Suprapubic skin (tissue), 4 donors: ENCODE measurements at regions not wholly inside any gene's neighbourhood (a gene's known extent, or its start where the extent isn't known, plus 50 kb on each side); places are given as distances from the start of the nearest gene placed in this dataset.
"Not testable (repeated sequence)": the region's sequence is repeated elsewhere in the genome, so short reads cannot be mapped to it uniquely, and the experiment has no call there.

Experiments used
- DNase-seq, 2 donors: peaks; one replicate each; pipeline ENCODE4 v3.0.0-alpha.2; 2019; ENCODE audit warnings: low spot score in 2 of 2
- H3K27ac ChIP-seq: fragments of 200-600 bp; sonication (generic); one replicate; pipeline ENCODE4 v1.5.1; 2019
- H3K27me3 ChIP-seq: fragments of 200-600 bp; sonication (generic); one replicate; pipeline ENCODE4 v1.5.1; 2019
- H3K36me3 ChIP-seq: fragments of 200-600 bp; sonication (generic); one replicate; pipeline ENCODE4 v1.5.1; 2019
- H3K4me1 ChIP-seq: fragments of 200-600 bp; sonication (generic); one replicate; pipeline ENCODE4 v1.5.1; 2019
- H3K4me3 ChIP-seq: fragments of 200-600 bp; sonication (generic); one replicate; pipeline ENCODE4 v1.5.1; 2019; ENCODE audit warnings: mild to moderate bottlenecking
- H3K9me3 ChIP-seq: fragments of 200-600 bp; sonication (generic); one replicate; pipeline ENCODE4 v1.5.1; 2019
- EP300 ChIP-seq: sonication (generic); formaldehyde crosslinking; IDR thresholded peaks from one replicate; pipeline ENCODE4 v1.6.1; 2017; ENCODE audit warnings: antibody characterized with exemption
- POLR2A ChIP-seq, 2 donors: fragments of 450-650 bp; IDR thresholded peaks; one replicate each; pipeline ENCODE4 v1.6.1; 2017; ENCODE audit warnings: antibody characterized with exemption in 2 of 2, mild to moderate bottlenecking in 2 of 2, moderate library complexity in 2 of 2
- POLR2AphosphoS5 ChIP-seq, 3 donors: sonication (generic); formaldehyde crosslinking; IDR thresholded peaks; one replicate each; pipeline ENCODE4 v1.6.1; 2017; ENCODE audit warnings: antibody characterized with exemption in 3 of 3
- WGBS: methylation state at CpG from one replicate; pipeline ENCODE4 v1.1.5; 2018; 5-methylcytosine and 5-hydroxymethylcytosine counted together
- TF ChIP-seq, protein P1 (sequence below), 2 donors: fragments of 200-600 bp in 1 of 2; fragments of 450-650 bp in 1 of 2; sonication (generic) in 1 of 2; IDR thresholded peaks; one replicate each; pipeline ENCODE4 v1.5.1; 2016 to 2019; ENCODE audit warnings: antibody characterized with exemption in 2 of 2, mild to moderate bottlenecking in 1 of 2, moderate library complexity in 1 of 2

DNA sequence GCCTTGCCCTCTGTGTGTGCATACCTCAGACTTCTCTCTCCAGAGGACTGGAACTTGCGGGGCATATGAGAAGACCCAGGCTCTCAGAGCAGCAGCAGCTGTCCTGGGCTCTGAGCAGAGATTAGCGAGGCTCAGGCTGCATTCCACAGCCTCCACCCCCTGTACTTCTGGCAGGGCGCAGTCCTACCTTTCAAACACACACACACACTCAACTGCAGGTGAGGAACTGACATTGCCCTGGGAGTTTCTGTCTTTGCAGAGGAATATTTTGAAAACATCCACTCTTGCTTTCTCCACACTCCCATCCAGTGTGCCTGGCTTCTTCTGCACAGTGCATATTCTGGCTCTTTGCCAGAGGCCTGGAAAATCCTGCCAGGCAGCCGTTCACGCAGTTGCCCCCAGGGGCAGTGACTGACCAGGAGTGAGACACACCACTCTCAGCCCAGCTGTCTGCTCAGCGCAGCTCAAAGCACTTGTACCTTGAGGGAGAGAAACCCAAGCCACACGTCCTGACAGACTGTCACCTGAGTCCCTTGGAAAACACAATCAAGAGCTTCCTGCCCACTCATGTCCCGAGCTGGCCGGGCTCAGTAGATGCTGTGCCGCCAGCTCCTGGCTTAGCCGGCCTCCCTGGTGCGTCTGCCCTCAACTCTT lies 460.8 kb downstream of the RNF144A start:
- DNase-seq, result no peak
- no peak for TF ChIP-seq POLR2AphosphoS5 (IDR thresholded peaks at IDR 0.05)
- no peak for TF ChIP-seq EP300
- TF ChIP-seq, protein P1, sequence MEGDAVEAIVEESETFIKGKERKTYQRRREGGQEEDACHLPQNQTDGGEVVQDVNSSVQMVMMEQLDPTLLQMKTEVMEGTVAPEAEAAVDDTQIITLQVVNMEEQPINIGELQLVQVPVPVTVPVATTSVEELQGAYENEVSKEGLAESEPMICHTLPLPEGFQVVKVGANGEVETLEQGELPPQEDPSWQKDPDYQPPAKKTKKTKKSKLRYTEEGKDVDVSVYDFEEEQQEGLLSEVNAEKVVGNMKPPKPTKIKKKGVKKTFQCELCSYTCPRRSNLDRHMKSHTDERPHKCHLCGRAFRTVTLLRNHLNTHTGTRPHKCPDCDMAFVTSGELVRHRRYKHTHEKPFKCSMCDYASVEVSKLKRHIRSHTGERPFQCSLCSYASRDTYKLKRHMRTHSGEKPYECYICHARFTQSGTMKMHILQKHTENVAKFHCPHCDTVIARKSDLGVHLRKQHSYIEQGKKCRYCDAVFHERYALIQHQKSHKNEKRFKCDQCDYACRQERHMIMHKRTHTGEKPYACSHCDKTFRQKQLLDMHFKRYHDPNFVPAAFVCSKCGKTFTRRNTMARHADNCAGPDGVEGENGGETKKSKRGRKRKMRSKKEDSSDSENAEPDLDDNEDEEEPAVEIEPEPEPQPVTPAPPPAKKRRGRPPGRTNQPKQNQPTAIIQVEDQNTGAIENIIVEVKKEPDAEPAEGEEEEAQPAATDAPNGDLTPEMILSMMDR (IDR thresholded peaks at IDR 0.05), result no peak
- no peak for TF ChIP-seq POLR2A (IDR thresholded peaks at IDR 0.05)
- 45% methylated on average over 12 of the region's 12 CpGs for WGBS
- Histone ChIP-seq H3K27ac (no peak overlapping the region), H3K4me3 (no peak overlapping the region), H3K4me1 (peaks cover 9% of the 10 kb centered on the region), H3K36me3 (no peaks in the 10 kb centered on the region), H3K27me3 (no peaks in the 10 kb centered on the region), H3K9me3 (no peaks in the 10 kb centered on the region)

DNA sequence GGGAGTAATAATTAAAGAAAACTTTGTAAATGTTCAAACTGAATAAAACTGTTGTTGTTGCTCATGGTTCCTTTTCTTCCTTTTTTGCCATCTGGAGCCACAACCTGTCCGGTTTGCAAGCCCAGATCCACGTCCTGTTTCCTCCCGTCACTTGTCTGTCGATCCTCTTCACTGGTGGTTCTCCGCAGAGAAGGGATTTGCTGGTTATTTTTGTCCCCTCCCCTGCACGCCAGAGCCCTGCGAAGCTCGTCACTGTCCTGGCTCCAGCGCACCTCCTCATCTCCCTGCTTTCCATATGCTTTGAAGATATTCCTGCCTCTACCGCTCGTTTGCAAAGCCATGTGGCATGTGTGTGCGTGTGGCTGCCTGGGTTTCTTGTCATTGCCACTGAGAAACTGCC lies 461.4 kb downstream of the RNF144A start:
- 50% methylated on average over 12 of the region's 12 CpGs for WGBS
- Histone ChIP-seq H3K4me3 (no peak overlapping the region), H3K27ac (no peak overlapping the region)

DNA sequence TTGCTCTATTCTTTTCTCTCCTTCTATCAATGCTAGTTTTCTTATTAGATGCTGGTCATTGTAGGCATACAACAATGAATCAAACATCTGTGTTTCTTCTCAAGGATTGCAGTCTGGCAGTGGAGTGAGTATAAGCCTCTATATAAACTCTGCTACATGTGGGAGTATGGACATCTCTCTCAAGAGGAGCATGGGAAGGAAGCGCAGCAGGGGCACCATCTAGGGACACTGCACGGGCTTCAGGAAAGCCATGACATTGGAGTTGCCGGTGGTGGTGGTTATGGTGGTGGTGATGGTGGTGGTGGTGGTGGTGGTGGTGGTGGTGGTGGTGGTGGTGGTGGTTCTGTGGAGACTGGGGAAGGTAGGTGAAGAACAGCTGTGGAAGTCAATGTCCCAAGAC lies 462.6 kb downstream of the RNF144A start:
- Histone ChIP-seq H3K27me3 (no peaks in the 10 kb centered on the region), H3K9me3 (no peaks in the 10 kb centered on the region), H3K36me3 (no peaks in the 10 kb centered on the region), H3K27ac (no peak overlapping the region), H3K4me3 (no peak overlapping the region), H3K4me1 (peaks cover 9% of the 10 kb centered on the region)
- TF ChIP-seq, protein P1 (IDR thresholded peaks at IDR 0.05), result no peak
- no peak for TF ChIP-seq POLR2AphosphoS5 (IDR thresholded peaks at IDR 0.05)
- no peak for TF ChIP-seq EP300
- TF ChIP-seq POLR2A (IDR thresholded peaks at IDR 0.05), result no peak
- no peak for DNase-seq
- WGBS, result 92% methylated on average over 3 of the region's 3 CpGs

More for the DNA sequence above, 461.4 kb downstream of the RNF144A start:
- no peaks in the 10 kb centered on the region for H3K36me3 ChIP-seq
- DNase-seq, result no peak
- peaks cover 9% of the 10 kb centered on the region for H3K4me1 ChIP-seq
- no peaks in the 10 kb centered on the region for H3K9me3 ChIP-seq
- TF ChIP-seq POLR2AphosphoS5 (IDR thresholded peaks at IDR 0.05) (no peak), EP300 (no peak), POLR2A (IDR thresholded peaks at IDR 0.05) (no peak)
- TF ChIP-seq, protein P1 (IDR thresholded peaks at IDR 0.05), result no peak
- H3K27me3 ChIP-seq, result no peaks in the 10 kb centered on the region

DNA sequence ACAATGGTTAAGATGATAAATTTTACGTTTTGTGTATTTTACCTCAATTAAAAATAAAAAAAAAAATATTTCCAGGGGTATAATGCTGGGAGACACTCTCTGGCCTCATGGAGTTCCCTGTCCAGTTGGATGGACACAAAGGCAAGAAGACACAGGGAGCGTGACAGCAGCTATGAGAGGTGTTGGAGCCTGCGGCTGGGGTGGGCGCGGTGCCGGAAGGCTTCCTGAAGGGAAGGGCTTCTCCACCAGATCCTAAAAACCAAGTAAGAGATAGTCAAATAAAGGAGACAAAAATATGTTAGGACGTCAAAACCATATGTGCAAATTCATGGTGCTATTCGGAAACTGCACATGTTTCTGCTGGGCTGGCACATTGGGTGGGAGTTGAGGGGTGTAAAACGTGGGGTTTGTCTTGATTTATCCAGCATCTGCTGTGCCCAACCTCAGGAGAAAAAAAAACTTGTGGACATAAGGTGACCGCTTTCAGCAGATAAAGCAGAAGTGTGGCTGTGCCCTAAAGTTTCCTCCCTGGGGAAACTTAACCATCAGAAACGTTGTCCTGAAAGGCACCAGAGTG lies 467.6 kb downstream of the RNF144A start:
- no peaks in the 10 kb centered on the region for H3K36me3 ChIP-seq
- H3K9me3 ChIP-seq, result no peaks in the 10 kb centered on the region
- H3K27me3 ChIP-seq, result no peaks in the 10 kb centered on the region
- no peaks in the 10 kb centered on the region for H3K4me1 ChIP-seq
- no peak overlapping the region for H3K27ac ChIP-seq
- 80% methylated on average over 11 of the region's 11 CpGs for WGBS
- TF ChIP-seq, protein P1 (IDR thresholded peaks at IDR 0.05), result no peak
- TF ChIP-seq POLR2AphosphoS5 (IDR thresholded peaks at IDR 0.05) (no peak), EP300 (no peak), POLR2A (IDR thresholded peaks at IDR 0.05) (no peak)
- no peak for DNase-seq
- no peak overlapping the region for H3K4me3 ChIP-seq

DNA sequence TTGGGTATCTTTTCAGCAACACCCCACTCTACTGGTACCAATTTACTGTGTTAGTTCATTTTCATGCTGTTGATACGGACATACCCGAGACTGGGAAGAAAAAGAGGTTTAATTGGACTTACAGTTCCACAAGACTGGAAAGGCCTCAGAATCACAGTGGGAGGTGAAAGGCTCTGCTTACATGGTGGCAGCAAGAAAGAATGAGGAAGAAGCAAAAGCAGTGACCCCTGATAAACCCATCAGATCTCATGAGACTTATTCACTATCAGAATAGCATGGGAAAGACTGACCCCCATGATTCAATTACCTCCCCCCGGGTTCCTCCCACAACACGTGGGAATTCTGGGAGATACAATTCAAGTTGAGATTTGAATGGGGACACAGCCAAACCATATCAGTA lies 473.1 kb downstream of the RNF144A start:
- WGBS, result 92% methylated on average over 4 of the region's 4 CpGs
- not testable (repeated sequence) for H3K27me3 ChIP-seq, H3K9me3 ChIP-seq, H3K4me1 ChIP-seq, H3K36me3 ChIP-seq, H3K4me3 ChIP-seq, H3K27ac ChIP-seq, DNase-seq
